ENCODE measurements at regions not wholly inside any gene's neighbourhood (a gene's known extent, or its start where the extent isn't known, plus 50 kb on each side); places are given as distances from the start of the nearest gene placed in this dataset.
"Not testable (repeated sequence)": the region's sequence is repeated elsewhere in the genome, so short reads cannot be mapped to it uniquely, and the experiment has no call there.

GRCh38 chr7:82624337-82624736 lies 180.8 kb upstream of the CACNA2D1 start:
- no peak for DNase-seq

DNA sequence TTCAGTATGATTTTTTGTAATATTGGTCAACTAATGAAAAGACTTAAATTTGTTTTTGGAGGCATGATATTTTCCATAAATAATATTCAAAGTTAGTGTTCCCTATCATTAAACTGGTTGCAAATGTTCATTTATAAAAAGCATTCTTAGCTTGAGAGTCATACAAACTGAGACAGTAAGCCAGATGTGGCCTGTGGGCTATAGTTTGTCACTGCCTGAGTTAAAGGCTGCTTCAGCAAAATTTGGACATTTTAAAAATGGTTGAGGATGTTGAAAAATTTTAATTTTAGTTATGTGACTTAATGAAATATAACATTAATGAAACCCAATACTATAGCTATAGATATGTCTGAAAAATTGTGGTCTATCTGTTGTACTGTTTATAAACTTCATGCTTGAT lies 180.2 kb upstream of the CACNA2D1 start:
- DNase-seq = no peak

DNA sequence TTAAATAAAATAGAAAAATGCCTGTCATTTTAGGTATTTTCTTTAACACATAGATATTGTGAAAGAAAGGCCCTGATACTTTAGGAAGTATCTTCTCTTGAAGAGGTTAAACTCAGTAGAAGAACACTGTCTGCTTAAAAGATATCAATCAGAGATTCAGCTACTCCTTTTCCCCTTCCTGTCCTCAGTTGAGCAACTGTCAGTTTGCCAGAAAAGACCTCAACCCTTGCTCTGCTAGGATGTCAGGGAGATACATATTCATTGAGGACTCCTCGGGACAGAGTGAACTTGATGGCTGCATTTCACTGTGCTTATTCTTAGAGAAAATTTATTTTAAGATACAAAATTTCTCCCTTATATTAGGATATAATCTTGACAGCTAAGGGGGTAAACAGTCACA lies 173.6 kb upstream of the CACNA2D1 start:
- DNase-seq = no peak

DNA sequence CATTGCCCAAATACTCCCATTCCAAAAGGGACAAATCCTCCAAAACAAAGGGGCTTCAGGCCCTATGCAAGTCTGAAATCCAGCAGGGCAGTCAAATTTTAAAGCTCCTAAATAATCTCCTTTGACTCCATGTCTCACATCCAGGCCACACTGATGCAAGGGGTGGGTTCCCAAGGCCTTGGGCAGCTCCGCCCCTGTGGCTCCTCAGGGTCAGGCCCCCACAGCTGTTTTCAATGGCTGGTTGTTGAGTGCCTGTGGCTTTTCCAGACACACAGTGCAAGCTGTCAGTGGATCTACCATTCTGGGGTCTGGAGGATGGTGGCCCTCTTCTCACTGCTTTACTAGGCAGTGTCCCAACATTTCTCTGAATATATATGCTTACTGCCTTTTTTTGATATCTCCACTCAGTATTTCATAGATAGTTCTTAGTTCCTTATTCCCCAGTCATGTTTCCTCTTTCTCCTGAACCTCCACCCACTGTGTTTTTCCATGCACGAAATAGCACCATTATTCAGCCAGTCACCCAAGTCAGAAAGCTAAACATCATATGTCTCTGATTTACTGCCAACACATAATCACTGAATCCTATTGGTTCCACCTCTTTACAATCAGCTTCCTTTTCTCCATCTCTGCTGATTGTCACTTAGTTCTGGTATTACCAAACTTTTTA lies 172.6 kb upstream of the CACNA2D1 start:
- no peak for DNase-seq

- no peak for DNase-seq
Measured at GRCh38 chr7:82615527-82615926, 171.9 kb upstream of the CACNA2D1 start.

DNA sequence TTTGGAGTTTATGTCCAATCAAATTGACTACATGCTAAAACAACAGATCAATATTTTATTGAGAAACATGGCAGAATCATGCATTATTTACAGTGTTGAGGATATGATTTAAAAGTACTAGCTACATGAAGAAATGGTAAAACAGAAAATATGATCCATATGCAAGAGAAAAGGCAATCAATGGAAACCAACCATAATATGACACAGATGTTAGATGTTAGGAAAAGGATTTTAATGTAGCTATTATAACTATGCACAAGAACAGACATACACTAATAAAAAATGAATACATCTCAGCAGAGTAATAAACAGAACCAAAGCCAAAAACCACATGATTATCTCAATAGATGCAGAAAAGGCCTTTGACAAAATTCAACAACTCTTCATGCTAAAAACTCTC lies 166.2 kb upstream of the CACNA2D1 start:
- DNase-seq = no peak

GRCh38 chr7:82605247-82605864 lies 161.8 kb upstream of the CACNA2D1 start:
- DNase-seq = peak; percentile 43

GRCh38 chr7:82602066-82602465 lies 158.5 kb upstream of the CACNA2D1 start:
- DNase-seq = no peak

DNA sequence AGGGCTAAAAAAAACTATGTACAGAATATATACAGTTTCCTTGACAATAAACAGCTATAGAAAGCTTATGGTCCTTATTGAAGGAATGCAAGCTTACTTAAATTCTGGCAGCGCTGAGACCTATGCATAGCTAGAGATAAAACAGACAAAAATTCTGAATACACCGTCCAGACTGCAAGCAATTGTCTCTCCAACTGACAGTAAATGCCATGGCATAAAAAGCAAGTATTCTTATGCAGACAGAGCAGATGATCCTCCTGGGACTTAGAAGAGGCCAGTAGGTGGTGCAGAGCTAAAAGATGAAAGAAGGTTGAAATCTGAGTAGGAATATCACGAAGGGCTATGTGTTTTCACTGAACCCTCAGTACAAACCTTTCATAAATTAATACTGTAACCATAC lies 157.0 kb upstream of the CACNA2D1 start:
- DNase-seq = no peak

DNA sequence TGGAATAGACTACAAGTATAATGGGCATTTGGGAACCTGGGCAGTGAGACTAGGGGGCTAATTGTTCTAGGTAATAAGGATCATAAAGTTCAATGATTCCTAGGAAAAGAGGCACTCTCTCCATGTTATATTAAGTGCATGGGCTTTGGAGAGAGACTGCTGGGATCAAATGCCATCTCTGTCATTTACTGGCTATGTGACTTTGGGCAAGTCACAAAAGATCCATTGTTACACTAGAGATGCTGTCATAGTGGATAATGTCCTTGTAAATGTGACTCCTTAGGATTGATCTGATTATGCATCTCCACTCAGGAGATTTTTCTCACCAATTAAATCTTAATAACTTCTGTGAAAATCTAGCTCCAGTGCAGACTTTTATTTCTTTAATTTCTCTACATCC lies 156.3 kb upstream of the CACNA2D1 start:
- DNase-seq = no peak

DNA sequence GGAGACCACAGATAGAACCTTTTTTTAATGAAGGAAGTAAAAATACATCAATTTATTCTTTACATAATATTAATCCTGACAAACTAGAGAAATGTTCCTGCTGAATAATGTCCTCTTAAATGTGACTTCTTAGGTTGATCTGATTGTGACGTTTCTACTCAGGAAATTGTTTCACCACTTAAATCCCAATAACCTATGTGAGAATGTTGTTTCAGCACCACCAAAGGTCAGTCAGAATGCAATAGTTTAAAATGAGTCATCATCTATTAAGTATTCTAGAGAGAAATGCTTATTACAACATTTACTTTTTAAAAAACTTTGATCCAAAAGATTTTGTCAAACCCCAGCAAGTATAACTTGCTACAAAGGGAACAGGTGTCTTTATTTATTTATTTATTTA lies 155.4 kb upstream of the CACNA2D1 start:
- DNase-seq = no peak

DNA sequence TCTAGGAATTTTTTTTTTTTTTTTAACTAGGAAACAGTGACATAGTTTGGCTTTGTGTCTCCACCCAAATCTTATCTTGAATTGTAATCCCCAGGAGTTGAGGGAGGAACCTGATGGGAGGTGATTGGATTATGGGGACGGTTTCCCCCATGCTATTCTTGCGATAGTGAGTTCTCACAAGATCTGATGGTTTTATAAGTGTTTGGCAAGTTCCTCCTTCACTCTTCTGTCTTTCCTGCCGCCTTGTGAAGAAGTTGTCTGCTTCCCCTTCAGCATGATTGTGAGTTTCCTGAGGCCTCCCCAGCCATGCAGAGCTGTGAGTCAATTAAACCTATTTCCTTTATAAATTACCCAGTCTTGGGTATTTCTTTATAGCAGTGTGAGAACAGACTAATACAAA lies 152.2 kb upstream of the CACNA2D1 start:
- DNase-seq = not testable (repeated sequence)

- peak; percentile 40 for DNase-seq
Measured at GRCh38 chr7:82595176-82595575, 151.6 kb upstream of the CACNA2D1 start.

GRCh38 chr7:82594665-82595064 lies 151.1 kb upstream of the CACNA2D1 start:
- DNase-seq = peak; percentile 30

GRCh38 chr7:82593780-82594179 lies 150.2 kb upstream of the CACNA2D1 start:
- no peak for DNase-seq

DNA sequence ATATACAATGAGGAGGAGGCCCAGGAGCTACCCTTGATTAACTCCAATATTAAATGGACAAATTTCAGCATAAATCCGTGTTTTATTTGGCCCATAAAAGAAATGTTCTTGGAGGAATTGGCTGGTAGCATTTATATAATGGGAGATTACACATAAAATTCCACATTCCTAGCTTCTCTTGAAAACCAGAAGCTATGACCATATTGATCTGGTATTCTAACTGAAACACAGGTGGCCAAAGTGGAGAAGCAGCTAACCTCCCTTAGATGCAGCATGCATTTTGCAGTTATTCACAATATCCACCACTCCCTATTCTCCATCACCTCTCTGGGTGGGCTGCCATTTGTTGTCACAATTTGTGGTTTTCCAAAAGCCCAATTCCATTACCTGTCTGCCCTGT lies 148.8 kb upstream of the CACNA2D1 start:
- DNase-seq = no peak

DNA sequence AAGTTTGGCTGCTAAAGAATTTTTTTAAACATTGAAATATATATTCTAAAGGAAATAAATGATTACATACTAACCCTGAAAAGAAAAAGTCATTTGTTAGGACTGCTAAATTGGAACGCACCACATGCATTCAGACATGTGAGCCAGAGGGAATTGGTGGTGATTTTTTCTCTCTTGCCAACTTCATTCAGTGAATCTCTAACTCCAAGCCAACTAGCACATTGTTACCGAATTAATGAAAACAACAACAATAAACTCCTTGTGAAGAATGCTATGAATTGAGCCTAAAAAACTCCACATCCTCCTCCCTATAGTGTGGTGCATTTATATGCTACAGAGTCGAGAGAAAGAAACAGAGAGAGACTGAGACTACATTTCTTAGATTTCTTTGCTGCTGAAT lies 135.5 kb upstream of the CACNA2D1 start:
- DNase-seq = no peak

DNA sequence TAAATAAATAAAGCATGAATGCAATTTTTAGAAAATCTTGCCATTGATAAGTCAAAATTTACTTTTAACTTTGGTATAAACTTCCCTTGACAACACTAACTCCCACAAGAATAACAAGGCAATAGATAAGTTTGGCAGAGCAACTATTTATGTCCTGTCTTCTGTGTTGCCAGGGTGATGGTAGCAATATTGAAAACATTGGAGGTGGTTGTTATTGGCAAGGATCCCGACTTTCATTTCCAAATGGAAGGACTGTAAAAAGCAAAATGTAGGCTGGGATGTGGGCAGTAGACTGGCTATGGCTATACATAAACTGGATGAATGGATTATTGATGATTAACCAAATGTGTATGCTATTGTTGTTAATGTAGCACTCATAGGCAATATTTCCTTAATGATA lies 134.9 kb upstream of the CACNA2D1 start:
- peak; percentile 16 for DNase-seq

GRCh38 chr7:82572195-82572880 lies 128.8 kb upstream of the CACNA2D1 start:
- DNase-seq = peak; percentile 79

DNA sequence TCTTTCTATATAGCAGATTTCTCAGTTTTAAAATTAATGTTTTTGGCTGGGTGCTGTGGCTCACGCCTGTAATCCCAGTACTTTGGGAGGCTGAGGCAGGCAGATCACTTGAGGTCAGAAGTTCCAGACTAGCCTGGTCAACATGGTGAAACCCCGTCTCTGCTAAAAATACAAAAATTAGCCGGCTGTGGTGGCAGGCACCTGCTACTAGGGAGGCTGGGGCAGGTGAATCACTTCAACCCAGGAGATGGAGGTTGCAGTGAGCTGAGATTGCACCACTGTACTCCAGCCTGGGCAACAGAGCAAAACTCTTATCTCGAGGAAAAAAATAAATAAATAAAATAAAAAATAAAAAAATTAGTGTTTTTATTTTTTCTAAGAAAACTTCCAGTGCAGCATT lies 127.5 kb upstream of the CACNA2D1 start:
- not testable (repeated sequence) for DNase-seq

DNA sequence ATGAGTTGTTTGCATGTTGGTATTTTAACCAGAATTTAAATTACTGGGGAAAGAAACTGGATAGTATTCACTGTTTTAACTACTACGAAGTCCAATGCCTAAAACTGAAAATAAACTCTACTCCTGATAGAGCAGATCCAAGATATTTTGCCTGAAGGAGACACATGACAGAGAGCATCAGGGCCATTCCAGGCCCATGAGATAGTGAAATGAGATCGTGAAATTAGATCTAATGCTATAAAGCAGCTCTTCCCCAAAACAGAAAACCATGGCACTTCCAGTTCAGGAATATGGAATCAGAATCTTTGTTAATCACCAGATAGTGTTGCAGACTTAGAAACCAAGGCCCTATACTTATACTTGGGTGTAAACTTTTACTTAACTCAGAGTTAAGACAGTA lies 124.3 kb upstream of the CACNA2D1 start:
- no peak for DNase-seq

DNA sequence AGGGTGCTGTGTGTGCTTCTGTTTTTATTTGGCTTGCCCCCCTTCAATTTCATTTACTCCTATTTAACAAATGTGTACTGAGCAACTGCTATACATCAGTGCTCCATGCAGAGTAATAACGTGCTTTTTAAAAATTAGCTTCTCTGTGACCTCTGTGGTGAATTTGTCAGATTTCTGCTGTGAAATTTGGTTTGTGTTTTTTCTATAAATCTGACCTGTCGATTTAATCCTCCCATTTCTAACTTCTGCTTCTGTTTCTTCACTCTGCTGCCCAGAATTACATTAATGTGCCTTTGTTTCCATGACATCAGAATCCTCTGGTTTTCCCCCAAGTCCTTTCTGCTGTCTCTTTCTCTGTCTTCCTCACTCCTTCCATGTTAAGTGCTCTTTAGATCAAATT lies 123.8 kb upstream of the CACNA2D1 start:
- DNase-seq = no peak

GRCh38 chr7:82566752-82567151 lies 123.2 kb upstream of the CACNA2D1 start:
- DNase-seq = no peak

- no peak for DNase-seq
Measured at GRCh38 chr7:82562716-82563404, 119.3 kb upstream of the CACNA2D1 start.
